ENCODE measurements at regions not wholly inside any gene's neighbourhood (a gene's known extent, or its start where the extent isn't known, plus 50 kb on each side); places are given as distances from the start of the nearest gene placed in this dataset.

- TF ChIP-seq POLR2AphosphoS5 (IDR thresholded peaks at IDR 0.05; ENCODE audit: borderline replicate concordance, low read depth, low read length) (no peak), EZH2 (IDR thresholded peaks at IDR 0.05) (no peak), FOXP2 (optimal IDR thresholded peaks at IDR 0.05; ENCODE audit: control extremely low read depth, extremely low read length, insufficient read depth) (no peak)
Observed at GRCh38 chr5:104444656-104445055, 882.1 kb upstream of the NUDT12 start.

Measured in SK-N-MC (cell line).